Stimulated activated memory B cell treated with anti-CD40 and anti-IgM and Interleukin-4, amounts not matched to agents 10 μg/mL and 1 μg/mL and 100 μg/mL, for 72 hours (primary cell): ENCODE measurements at regions not wholly inside any gene's neighbourhood (a gene's known extent, or its start where the extent isn't known, plus 50 kb on each side); places are given as distances from the start of the nearest gene placed in this dataset.
"Not testable (repeated sequence)": the region's sequence is repeated elsewhere in the genome, so short reads cannot be mapped to it uniquely, and the experiment has no call there.

ENCODE experiments used
- ATAC-seq: fragments of 150-1000 bp; cut with Tn5 transposase; 2 replicates; pipeline ENCODE4 v1.10.0; 2021
- H3K27ac Mint-ChIP-seq: one replicate; pipeline ENCODE4 v1.8.0; 2022; ENCODE audit warnings: mild to moderate bottlenecking, mixed read lengths
- H3K27me3 Mint-ChIP-seq: one replicate; pipeline ENCODE4 v1.8.0; 2022; ENCODE audit warnings: mixed read lengths
- H3K36me3 Mint-ChIP-seq: one replicate; pipeline ENCODE4 v1.8.0; 2022; ENCODE audit warnings: mixed read lengths
- H3K4me1 Mint-ChIP-seq: one replicate; pipeline ENCODE4 v1.8.0; 2022; ENCODE audit warnings: mixed read lengths
- H3K4me3 Mint-ChIP-seq: one replicate; pipeline ENCODE4 v1.8.0; 2022; ENCODE audit warnings: mild to moderate bottlenecking, moderate library complexity, mixed read lengths
- H3K9me3 Mint-ChIP-seq: one replicate; pipeline ENCODE4 v1.8.0; 2022; ENCODE audit warnings: mixed read lengths

- no peak for ATAC-seq
- Mint-ChIP-seq H3K27ac (no peak overlapping the region), H3K4me3 (no peak overlapping the region), H3K9me3 (peaks cover 5% of the 10 kb centered on the region), H3K27me3 (peaks cover 17% of the 10 kb centered on the region), H3K4me1 (no peaks in the 10 kb centered on the region), H3K36me3 (no peaks in the 10 kb centered on the region)
These were observed 86.9 kb downstream of the TFAP2C start for GRCh38 chr20:56715902-56716519.

- no peaks in the 10 kb centered on the region for H3K36me3 Mint-ChIP-seq
- H3K4me3 Mint-ChIP-seq, result no peak overlapping the region
- H3K4me1 Mint-ChIP-seq, result peaks cover under 1% of the 10 kb centered on the region
- H3K27ac Mint-ChIP-seq, result no peak overlapping the region
- H3K27me3 Mint-ChIP-seq, result peaks cover 17% of the 10 kb centered on the region
- ATAC-seq, result peak; percentile 34
- peaks cover 5% of the 10 kb centered on the region for H3K9me3 Mint-ChIP-seq
These were observed 87.7 kb downstream of the TFAP2C start for GRCh38 chr20:56716806-56717205.

- Mint-ChIP-seq H3K27ac (no peak overlapping the region), H3K4me1 (peaks cover 7% of the 10 kb centered on the region), H3K4me3 (no peak overlapping the region), H3K9me3 (peaks cover 10% of the 10 kb centered on the region), H3K36me3 (no peaks in the 10 kb centered on the region), H3K27me3 (peaks cover 17% of the 10 kb centered on the region)
- no peak for ATAC-seq
These were observed 89.7 kb downstream of the TFAP2C start for GRCh38 chr20:56718816-56719215.

- peaks cover 9% of the 10 kb centered on the region for H3K9me3 Mint-ChIP-seq
- no peak for ATAC-seq
- no peak overlapping the region for H3K4me3 Mint-ChIP-seq
- no peak overlapping the region for H3K27ac Mint-ChIP-seq
- H3K4me1 Mint-ChIP-seq, result peaks cover 7% of the 10 kb centered on the region
- H3K36me3 Mint-ChIP-seq, result no peaks in the 10 kb centered on the region
- peaks cover 7% of the 10 kb centered on the region for H3K27me3 Mint-ChIP-seq
These were observed 91.6 kb downstream of the TFAP2C start for GRCh38 chr20:56720620-56721213.

- H3K27me3 Mint-ChIP-seq, result no peaks in the 10 kb centered on the region
- H3K4me1 Mint-ChIP-seq, result peaks cover 7% of the 10 kb centered on the region
- peak; percentile 75 for ATAC-seq
These were observed 92.9 kb downstream of the TFAP2C start for GRCh38 chr20:56722042-56722441.

GRCh38 chr20:56723331-56723730, 94.2 kb downstream of the TFAP2C start:
- Mint-ChIP-seq H3K4me3 (no peak overlapping the region), H3K9me3 (peaks cover 5% of the 10 kb centered on the region), H3K36me3 (no peaks in the 10 kb centered on the region), H3K4me1 (peaks cover 7% of the 10 kb centered on the region), H3K27ac (no peak overlapping the region), H3K27me3 (no peaks in the 10 kb centered on the region)
- ATAC-seq, result no peak

More at GRCh38 chr20:56722042-56722441, 92.9 kb downstream of the TFAP2C start:
- Mint-ChIP-seq H3K27ac (no peak overlapping the region), H3K4me3 (no peak overlapping the region), H3K9me3 (peaks cover 5% of the 10 kb centered on the region), H3K36me3 (no peaks in the 10 kb centered on the region)

GRCh38 chr20:56724241-56724757, 95.2 kb downstream of the TFAP2C start:
- H3K9me3 Mint-ChIP-seq, result peaks cover 5% of the 10 kb centered on the region
- ATAC-seq, result no peak
- H3K4me1 Mint-ChIP-seq, result peaks cover 7% of the 10 kb centered on the region
- H3K4me3 Mint-ChIP-seq, result no peak overlapping the region
- no peaks in the 10 kb centered on the region for H3K36me3 Mint-ChIP-seq
- H3K27me3 Mint-ChIP-seq, result no peaks in the 10 kb centered on the region
- no peak overlapping the region for H3K27ac Mint-ChIP-seq

- Mint-ChIP-seq H3K9me3 (no peaks in the 10 kb centered on the region), H3K4me1 (no peaks in the 10 kb centered on the region), H3K4me3 (no peak overlapping the region), H3K27ac (no peak overlapping the region), H3K27me3 (peaks cover 3% of the 10 kb centered on the region), H3K36me3 (no peaks in the 10 kb centered on the region)
- ATAC-seq, result no peak
These were observed 100.9 kb downstream of the TFAP2C start for GRCh38 chr20:56730003-56730402.

- Mint-ChIP-seq H3K36me3 (no peaks in the 10 kb centered on the region), H3K27ac (no peak overlapping the region), H3K4me1 (no peaks in the 10 kb centered on the region), H3K4me3 (no peak overlapping the region), H3K9me3 (no peaks in the 10 kb centered on the region), H3K27me3 (peaks cover 13% of the 10 kb centered on the region)
- no peak for ATAC-seq
These were observed 101.9 kb downstream of the TFAP2C start for GRCh38 chr20:56730996-56731395.

- peaks cover 18% of the 10 kb centered on the region for H3K27me3 Mint-ChIP-seq
- no peaks in the 10 kb centered on the region for H3K9me3 Mint-ChIP-seq
- no peaks in the 10 kb centered on the region for H3K4me1 Mint-ChIP-seq
- H3K27ac Mint-ChIP-seq, result no peak overlapping the region
- H3K36me3 Mint-ChIP-seq, result no peaks in the 10 kb centered on the region
- H3K4me3 Mint-ChIP-seq, result no peak overlapping the region
- no peak for ATAC-seq
These were observed 102.4 kb downstream of the TFAP2C start for GRCh38 chr20:56731476-56731875.

- no peaks in the 10 kb centered on the region for H3K36me3 Mint-ChIP-seq
- no peak overlapping the region for H3K27ac Mint-ChIP-seq
- no peaks in the 10 kb centered on the region for H3K9me3 Mint-ChIP-seq
- peaks cover 20% of the 10 kb centered on the region for H3K27me3 Mint-ChIP-seq
- no peak overlapping the region for H3K4me3 Mint-ChIP-seq
- no peaks in the 10 kb centered on the region for H3K4me1 Mint-ChIP-seq
- no peak for ATAC-seq
These were observed 104.9 kb downstream of the TFAP2C start for GRCh38 chr20:56733967-56734366.

- Mint-ChIP-seq H3K27me3 (peaks cover 20% of the 10 kb centered on the region), H3K27ac (no peak overlapping the region), H3K4me1 (no peaks in the 10 kb centered on the region), H3K4me3 (no peak overlapping the region), H3K9me3 (no peaks in the 10 kb centered on the region), H3K36me3 (no peaks in the 10 kb centered on the region)
- no peak for ATAC-seq
These were observed 106.1 kb downstream of the TFAP2C start for GRCh38 chr20:56735084-56735642.

GRCh38 chr20:56736285-56736857, 107.3 kb downstream of the TFAP2C start:
- Mint-ChIP-seq H3K36me3 (no peaks in the 10 kb centered on the region), H3K4me3 (no peak overlapping the region), H3K27me3 (peaks cover 20% of the 10 kb centered on the region), H3K9me3 (no peaks in the 10 kb centered on the region), H3K27ac (no peak overlapping the region), H3K4me1 (no peaks in the 10 kb centered on the region)
- ATAC-seq, result no peak

GRCh38 chr20:56744325-56744821, 115.3 kb downstream of the TFAP2C start:
- H3K4me3 Mint-ChIP-seq, H3K9me3 Mint-ChIP-seq, H3K27ac Mint-ChIP-seq, H3K36me3 Mint-ChIP-seq, H3K4me1 Mint-ChIP-seq, ATAC-seq: not testable (repeated sequence)
- peaks cover 17% of the 10 kb centered on the region for H3K27me3 Mint-ChIP-seq

GRCh38 chr20:56748476-56749377, 119.6 kb downstream of the TFAP2C start:
- no peak for ATAC-seq
- Mint-ChIP-seq H3K4me1 (no peaks in the 10 kb centered on the region), H3K9me3 (peaks cover 6% of the 10 kb centered on the region), H3K36me3 (no peaks in the 10 kb centered on the region), H3K27ac (no peak overlapping the region), H3K27me3 (peaks cover 28% of the 10 kb centered on the region), H3K4me3 (no peak overlapping the region)
